ENCODE measurements at regions not wholly inside any gene's neighbourhood (a gene's known extent, or its start where the extent isn't known, plus 50 kb on each side); places are given as distances from the start of the nearest gene placed in this dataset.

DNA sequence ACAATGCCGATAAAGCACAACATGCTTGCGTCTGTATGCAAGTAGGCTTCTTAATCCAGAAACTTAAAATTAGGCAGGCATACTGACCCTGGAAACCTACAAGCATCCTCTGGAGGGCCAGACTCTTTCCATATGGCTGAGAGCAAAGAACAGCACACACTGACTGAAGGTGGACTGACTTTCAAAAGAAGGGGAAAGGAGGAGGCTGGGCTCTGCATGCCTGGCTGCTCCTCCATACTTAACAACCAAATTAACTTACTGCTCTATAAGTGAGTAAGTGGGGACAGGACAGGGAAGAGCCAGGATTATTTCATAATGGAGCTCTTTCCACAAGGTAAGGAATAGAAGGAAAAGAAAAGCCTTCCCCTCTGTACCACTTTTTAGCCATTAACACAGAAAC lies 55.9 kb upstream of the ATP8A1 start:
- TF ChIP-seq, protein P1, sequence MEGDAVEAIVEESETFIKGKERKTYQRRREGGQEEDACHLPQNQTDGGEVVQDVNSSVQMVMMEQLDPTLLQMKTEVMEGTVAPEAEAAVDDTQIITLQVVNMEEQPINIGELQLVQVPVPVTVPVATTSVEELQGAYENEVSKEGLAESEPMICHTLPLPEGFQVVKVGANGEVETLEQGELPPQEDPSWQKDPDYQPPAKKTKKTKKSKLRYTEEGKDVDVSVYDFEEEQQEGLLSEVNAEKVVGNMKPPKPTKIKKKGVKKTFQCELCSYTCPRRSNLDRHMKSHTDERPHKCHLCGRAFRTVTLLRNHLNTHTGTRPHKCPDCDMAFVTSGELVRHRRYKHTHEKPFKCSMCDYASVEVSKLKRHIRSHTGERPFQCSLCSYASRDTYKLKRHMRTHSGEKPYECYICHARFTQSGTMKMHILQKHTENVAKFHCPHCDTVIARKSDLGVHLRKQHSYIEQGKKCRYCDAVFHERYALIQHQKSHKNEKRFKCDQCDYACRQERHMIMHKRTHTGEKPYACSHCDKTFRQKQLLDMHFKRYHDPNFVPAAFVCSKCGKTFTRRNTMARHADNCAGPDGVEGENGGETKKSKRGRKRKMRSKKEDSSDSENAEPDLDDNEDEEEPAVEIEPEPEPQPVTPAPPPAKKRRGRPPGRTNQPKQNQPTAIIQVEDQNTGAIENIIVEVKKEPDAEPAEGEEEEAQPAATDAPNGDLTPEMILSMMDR (IDR thresholded peaks at IDR 0.05): no peak
- TF ChIP-seq POLR2A (IDR thresholded peaks at IDR 0.05): no peak
